ENCODE measurements at regions not wholly inside any gene's neighbourhood (a gene's known extent, or its start where the extent isn't known, plus 50 kb on each side); places are given as distances from the start of the nearest gene placed in this dataset.

DNA sequence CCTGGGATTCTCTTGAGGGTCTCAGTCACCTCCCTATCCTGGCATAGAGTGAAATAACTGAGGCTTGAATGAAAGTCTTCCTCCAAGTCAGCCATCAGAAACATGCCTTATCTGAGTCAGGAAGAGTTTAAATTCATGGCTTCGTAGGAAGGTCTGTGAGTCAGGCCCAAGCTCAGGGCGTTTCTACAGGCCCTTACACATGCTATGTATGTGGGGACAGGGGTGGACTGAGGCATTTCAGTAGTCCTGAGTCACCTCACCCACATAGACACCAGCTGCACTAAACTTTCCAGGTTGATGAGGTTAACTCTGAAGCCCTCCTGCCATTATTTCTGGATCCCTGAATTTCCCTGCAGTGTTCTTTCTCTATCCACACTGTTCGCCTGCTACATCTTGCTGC lies 134.6 kb upstream of the RCN1 start:
- H3K27me3 ChIP-seq (replicated peaks in 1 of 4; ENCODE audit: control insufficient read depth in 3 of 4, extremely low read depth in 1 of 4, insufficient read depth in 3 of 4, low read length in 3 of 4): no peaks in the 10 kb centered on the region; a peak in 1 of 7 replicates
- H3K23ac ChIP-seq (ENCODE audit: insufficient read length): no peak overlapping the region
- no peaks in the 10 kb centered on the region for H4K20me1 ChIP-seq (replicated peaks in 1 of 2; ENCODE audit: control insufficient read depth in 1 of 2, insufficient read depth in 2 of 2, low read length in 2 of 2)
- H3K4me1 ChIP-seq (replicated peaks in 1 of 4; ENCODE audit: control insufficient read depth in 3 of 4, insufficient read depth in 4 of 4, low read length in 3 of 4): peaks cover 0 to 5% (median 0%) of the 10 kb centered on the region in 4 experiments; a peak in 1 of 7 replicates
- H4K8ac ChIP-seq (ENCODE audit: extremely low read depth, insufficient read depth, low read length): no peak overlapping the region
- no peak overlapping the region for H2BK12ac ChIP-seq (ENCODE audit: low read depth, low read length)
- H3K9me3 ChIP-seq (ENCODE audit: insufficient read depth in 2 of 2, low read depth in 1 of 2, low read length in 1 of 2): no peaks in the 10 kb centered on the region
- 85% methylated on average over 3 of the region's 3 CpGs; no CpG with 5 or more reads in 1 of the 2 experiments for WGBS, 2 experiments (ENCODE audit: extremely low coverage in 1 of 2, insufficient coverage in 1 of 2, insufficient read length in 1 of 2, insufficient replicate concordance in 2 of 2, low coverage in 1 of 2, low lambda C conversion rate in 2 of 2, missing lambda C conversion rate in 1 of 2)
- H2BK120ac ChIP-seq (replicated peaks; ENCODE audit: low read depth, low read length): no peak overlapping the region
- ChIA-PET POLR2A (ENCODE audit: partially characterized antibody) (no interaction called here), CTCF (ENCODE audit: partially characterized antibody) (interaction anchor here (0.6 to 5.2 kb wide), 20 partner anchors 11 to 559 kb away, joined by 3 to 71 read pairs (median 18); no protein-coding TSS in a partner anchor)
- no peak overlapping the region for H3K9ac ChIP-seq (replicated peaks in 1 of 4; ENCODE audit: extremely low read depth in 1 of 4, low read depth in 3 of 4, low read length in 3 of 4)
- DNase-seq (ENCODE audit: low read depth in 1 of 2, low spot score in 2 of 2) (no peak), FAIRE-seq (no peak)
- H3K18ac ChIP-seq (ENCODE audit: extremely low read depth, low read length): no peak overlapping the region
- no peak overlapping the region for H2AK5ac ChIP-seq (ENCODE audit: low read depth, low read length)
- no peak overlapping the region for H3K4ac ChIP-seq (replicated peaks; ENCODE audit: insufficient read length, low read depth, low read length)
- no peaks in the 10 kb centered on the region for H3K79me2 ChIP-seq (ENCODE audit: control insufficient read depth in 1 of 2, insufficient read depth in 2 of 2, low read length in 2 of 2)
- no peak overlapping the region for H3K27ac ChIP-seq (ENCODE audit: low read depth, low read length)
- H3K4me3 ChIP-seq (ENCODE audit: extremely low read depth in 1 of 4, insufficient read depth in 2 of 4, low read depth in 3 of 4, low read length in 4 of 4): no peak overlapping the region
- H2BK20ac ChIP-seq (ENCODE audit: low read length): no peak overlapping the region
- no peak overlapping the region for H2AFZ ChIP-seq (ENCODE audit: low read length)
- no peaks in the 10 kb centered on the region for H3K36me3 ChIP-seq (ENCODE audit: control insufficient read depth in 2 of 4, insufficient read depth in 4 of 4, low read length in 3 of 4)
- H3K79me1 ChIP-seq (ENCODE audit: low read depth, low read length): no peaks in the 10 kb centered on the region
- H3K14ac ChIP-seq (ENCODE audit: insufficient read length): no peak overlapping the region
- no peak overlapping the region for H4K91ac ChIP-seq (replicated peaks; ENCODE audit: insufficient read length, low read length)
- no peak overlapping the region for H3K4me2 ChIP-seq (ENCODE audit: insufficient read depth in 1 of 2, low read depth in 2 of 2, low read length in 2 of 2)
- no peak overlapping the region for H3K56ac ChIP-seq (replicated peaks; ENCODE audit: insufficient read length, low read depth, low read length)
- no peak overlapping the region for H2BK15ac ChIP-seq (ENCODE audit: low read length)
- no peak overlapping the region for H2BK5ac ChIP-seq (ENCODE audit: low read depth, low read length)
- no peaks in the 10 kb centered on the region for H3K23me2 ChIP-seq (ENCODE audit: low read depth, low read length)
- H4K5ac ChIP-seq (ENCODE audit: insufficient read length, low read depth, low read length): no peak overlapping the region
- TF ChIP-seq CHD2 (IDR thresholded peaks at IDR 0.05; ENCODE audit: low read length) (no peak), SIX5 (IDR thresholded peaks at IDR 0.05; ENCODE audit: low read depth, low read length) (no peak), CTBP2 (IDR thresholded peaks at IDR 0.05; ENCODE audit: borderline replicate concordance, insufficient read depth, insufficient read length, low read length) (no peak), RBBP5 (IDR thresholded peaks at IDR 0.05; ENCODE audit: borderline replicate concordance, low read depth, low read length) (no peak), CHD1 (IDR thresholded peaks at IDR 0.05; ENCODE audit: low read depth, low read length) (no peak), TCF12 (IDR thresholded peaks at IDR 0.05; ENCODE audit: low read depth, low read length) (no peak), TAF7 (optimal IDR thresholded peaks at IDR 0.05; ENCODE audit: borderline replicate concordance, low read depth, low read length) (no peak), GABPA (IDR thresholded peaks at IDR 0.05; ENCODE audit: borderline replicate concordance, insufficient read depth, low read length) (no peak), CREB1 (IDR thresholded peaks at IDR 0.05) (no peak), POLR2AphosphoS5 (IDR thresholded peaks at IDR 0.05; ENCODE audit: low read depth, low read length) (no peak), BACH1 (IDR thresholded peaks at IDR 0.05; ENCODE audit: low read length) (no peak), EZH2 (IDR thresholded peaks at IDR 0.05; ENCODE audit: low read depth, low read length, severe bottlenecking) (no peak), MAFK (IDR thresholded peaks at IDR 0.05; ENCODE audit: low read depth, low read length) (no peak), SIRT6 (IDR thresholded peaks at IDR 0.05; ENCODE audit: low read length) (no peak)
- TF ChIP-seq, protein P1, sequence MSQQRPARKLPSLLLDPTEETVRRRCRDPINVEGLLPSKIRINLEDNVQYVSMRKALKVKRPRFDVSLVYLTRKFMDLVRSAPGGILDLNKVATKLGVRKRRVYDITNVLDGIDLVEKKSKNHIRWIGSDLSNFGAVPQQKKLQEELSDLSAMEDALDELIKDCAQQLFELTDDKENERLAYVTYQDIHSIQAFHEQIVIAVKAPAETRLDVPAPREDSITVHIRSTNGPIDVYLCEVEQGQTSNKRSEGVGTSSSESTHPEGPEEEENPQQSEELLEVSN (IDR thresholded peaks at IDR 0.05): no peak

All from H1 (cell line).